ENCODE measurements at regions not wholly inside any gene's neighbourhood (a gene's known extent, or its start where the extent isn't known, plus 50 kb on each side); places are given as distances from the start of the nearest gene placed in this dataset.

DNA sequence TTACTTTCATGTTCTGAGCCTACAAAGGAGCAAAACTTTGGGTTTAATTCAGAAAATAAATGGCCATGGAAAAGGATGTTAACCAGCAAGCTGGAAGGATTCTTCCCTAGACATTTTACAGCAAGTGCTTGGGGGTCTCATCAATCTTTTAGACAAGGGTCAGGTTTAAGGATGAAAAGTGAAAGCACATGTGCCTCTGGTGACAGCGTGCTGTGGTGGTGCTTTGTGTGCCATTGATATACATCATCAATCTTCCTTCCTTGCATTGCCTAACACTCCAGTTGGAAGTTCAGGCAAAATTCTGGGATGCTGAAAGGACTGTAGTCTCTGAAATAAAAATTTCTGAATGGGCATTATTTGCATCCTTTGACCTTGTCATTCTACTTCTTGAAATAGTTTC is 171.2 kb downstream of the KCNE4 start:
- H3K27me3 ChIP-seq (replicated peaks; ENCODE audit: insufficient read depth): no peaks in the 10 kb centered on the region
- no peak overlapping the region for H3K27ac ChIP-seq
- DNase-seq (ENCODE audit: low spot score): no peak
- no peaks in the 10 kb centered on the region for H3K36me3 ChIP-seq
- no peak overlapping the region for H3K4me3 ChIP-seq
- H3K9me3 ChIP-seq: no peaks in the 10 kb centered on the region
- peaks cover 0 to 3% of the 10 kb centered on the region in 2 donors for H3K4me1 ChIP-seq (ENCODE audit: control insufficient read depth in 1 of 2, low read depth in 2 of 2)
- no peak for ATAC-seq (ENCODE audit: insufficient number of reproducible peaks, low FRiP score, low read depth)
- TF ChIP-seq, protein P1, sequence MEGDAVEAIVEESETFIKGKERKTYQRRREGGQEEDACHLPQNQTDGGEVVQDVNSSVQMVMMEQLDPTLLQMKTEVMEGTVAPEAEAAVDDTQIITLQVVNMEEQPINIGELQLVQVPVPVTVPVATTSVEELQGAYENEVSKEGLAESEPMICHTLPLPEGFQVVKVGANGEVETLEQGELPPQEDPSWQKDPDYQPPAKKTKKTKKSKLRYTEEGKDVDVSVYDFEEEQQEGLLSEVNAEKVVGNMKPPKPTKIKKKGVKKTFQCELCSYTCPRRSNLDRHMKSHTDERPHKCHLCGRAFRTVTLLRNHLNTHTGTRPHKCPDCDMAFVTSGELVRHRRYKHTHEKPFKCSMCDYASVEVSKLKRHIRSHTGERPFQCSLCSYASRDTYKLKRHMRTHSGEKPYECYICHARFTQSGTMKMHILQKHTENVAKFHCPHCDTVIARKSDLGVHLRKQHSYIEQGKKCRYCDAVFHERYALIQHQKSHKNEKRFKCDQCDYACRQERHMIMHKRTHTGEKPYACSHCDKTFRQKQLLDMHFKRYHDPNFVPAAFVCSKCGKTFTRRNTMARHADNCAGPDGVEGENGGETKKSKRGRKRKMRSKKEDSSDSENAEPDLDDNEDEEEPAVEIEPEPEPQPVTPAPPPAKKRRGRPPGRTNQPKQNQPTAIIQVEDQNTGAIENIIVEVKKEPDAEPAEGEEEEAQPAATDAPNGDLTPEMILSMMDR (IDR thresholded peaks at IDR 0.05): no peak

DNA sequence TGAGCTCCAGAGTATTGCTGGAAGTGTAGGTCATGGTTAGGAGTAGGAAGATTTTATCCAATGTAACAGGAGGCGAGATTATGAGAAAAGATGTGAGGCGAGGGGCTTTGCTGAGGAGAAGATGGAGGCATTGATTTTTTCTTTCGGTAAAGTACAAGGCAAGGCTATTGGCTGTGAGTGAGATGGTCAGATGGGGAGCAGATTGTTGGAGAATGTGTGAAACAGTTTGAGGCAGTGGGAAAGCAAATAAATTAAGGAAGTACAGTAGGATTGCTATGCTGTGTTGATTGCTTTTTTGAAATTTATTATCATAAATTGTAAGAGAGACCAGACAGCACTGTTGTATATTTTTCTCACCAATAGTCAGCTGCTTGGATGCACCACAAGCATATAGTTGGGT is 173.3 kb downstream of the KCNE4 start:
- no peaks in the 10 kb centered on the region for H3K9me3 ChIP-seq
- no peak for ATAC-seq (ENCODE audit: insufficient number of reproducible peaks, low FRiP score, low read depth)
- TF ChIP-seq, protein P1 (IDR thresholded peaks at IDR 0.05): no peak

DNA sequence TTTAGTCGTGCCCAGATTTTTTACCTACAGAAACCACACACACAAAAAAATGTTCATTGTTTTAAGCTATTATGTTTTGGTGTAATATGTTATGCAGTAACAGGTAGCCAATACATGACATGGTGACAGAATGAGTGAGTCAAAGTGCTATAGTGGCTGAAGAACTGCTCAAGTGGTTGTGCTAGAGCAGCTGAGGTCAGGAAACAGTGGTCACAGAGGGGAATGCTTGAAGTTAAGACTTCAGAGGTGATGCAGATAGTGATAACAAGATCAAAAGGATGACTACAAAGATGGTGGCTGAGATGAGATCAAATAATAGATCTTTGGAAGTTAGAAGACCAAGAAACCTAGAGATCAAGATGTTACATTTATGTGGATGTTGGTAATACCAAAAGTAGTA is 174.3 kb downstream of the KCNE4 start:
- Histone ChIP-seq H3K4me1 (ENCODE audit: control insufficient read depth in 1 of 2, low read depth in 2 of 2) (peaks cover 0 to 3% of the 10 kb centered on the region in 2 donors), H3K27ac (no peak overlapping the region), H3K9me3 (no peaks in the 10 kb centered on the region), H3K4me3 (no peak overlapping the region), H3K36me3 (no peaks in the 10 kb centered on the region), H3K27me3 (replicated peaks; ENCODE audit: insufficient read depth) (no peaks in the 10 kb centered on the region)
- DNase-seq (ENCODE audit: low spot score) (no peak), ATAC-seq (ENCODE audit: insufficient number of reproducible peaks, low FRiP score, low read depth) (no peak)
- TF ChIP-seq, protein P1 (IDR thresholded peaks at IDR 0.05): no peak

More for the DNA sequence above, 173.3 kb downstream of the KCNE4 start:
- DNase-seq (ENCODE audit: low spot score): no peak
- Histone ChIP-seq H3K4me1 (ENCODE audit: control insufficient read depth in 1 of 2, low read depth in 2 of 2) (peaks cover 0 to 3% of the 10 kb centered on the region in 2 donors), H3K27ac (no peak overlapping the region), H3K27me3 (replicated peaks; ENCODE audit: insufficient read depth) (no peaks in the 10 kb centered on the region), H3K4me3 (no peak overlapping the region), H3K36me3 (no peaks in the 10 kb centered on the region)

DNA sequence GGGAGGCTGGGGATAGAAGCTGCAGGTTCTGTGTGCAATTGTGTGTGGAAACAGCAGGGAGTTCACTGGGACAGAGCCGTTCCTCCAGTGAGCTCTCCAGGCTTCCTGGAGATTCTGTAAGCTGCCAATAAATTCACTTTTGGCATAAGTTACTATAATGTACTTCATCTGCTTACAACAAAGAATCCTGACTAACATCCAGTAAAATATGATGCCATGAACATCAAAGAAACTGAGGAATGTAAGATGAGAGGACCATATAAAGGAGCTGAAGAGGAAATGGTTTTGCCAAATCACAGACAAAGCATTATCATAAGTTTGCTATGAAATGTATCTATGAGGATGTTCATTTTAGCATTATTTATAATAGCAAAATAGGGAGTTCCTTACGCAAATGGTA is 175.3 kb downstream of the KCNE4 start:
- no peaks in the 10 kb centered on the region for H3K9me3 ChIP-seq

DNA sequence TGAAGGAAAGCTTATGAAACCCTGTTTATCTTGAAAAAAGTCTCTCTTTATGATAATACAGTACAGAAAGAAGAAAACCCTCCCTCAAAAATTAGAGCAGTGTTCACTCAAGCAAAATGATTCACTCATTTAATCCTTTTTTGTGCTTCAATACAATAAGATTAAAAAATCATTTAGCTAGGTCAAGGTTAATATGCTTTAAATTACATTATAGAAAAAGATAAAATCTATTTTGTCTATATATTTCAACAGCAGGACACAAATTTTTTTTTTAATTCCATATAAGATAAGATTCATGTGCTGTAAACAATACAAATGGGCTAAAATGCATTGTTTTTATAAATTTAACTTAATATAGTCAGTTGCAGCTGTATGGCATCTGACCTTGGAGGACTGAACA is 176.9 kb downstream of the KCNE4 start:
- no peaks in the 10 kb centered on the region for H3K4me1 ChIP-seq (ENCODE audit: control insufficient read depth in 1 of 2, low read depth in 2 of 2)
- TF ChIP-seq, protein P1 (IDR thresholded peaks at IDR 0.05): no peak
- no peak for ATAC-seq (ENCODE audit: insufficient number of reproducible peaks, low FRiP score, low read depth)
- H3K27ac ChIP-seq: no peak overlapping the region
- H3K36me3 ChIP-seq: no peaks in the 10 kb centered on the region
- DNase-seq (ENCODE audit: low spot score): no peak
- H3K4me3 ChIP-seq: no peak overlapping the region
- no peaks in the 10 kb centered on the region for H3K27me3 ChIP-seq (replicated peaks; ENCODE audit: insufficient read depth)
- H3K9me3 ChIP-seq: no peaks in the 10 kb centered on the region

More for the DNA sequence above, 175.3 kb downstream of the KCNE4 start:
- ATAC-seq (ENCODE audit: insufficient number of reproducible peaks, low FRiP score, low read depth) (no peak), DNase-seq (ENCODE audit: low spot score) (no peak)
- Histone ChIP-seq H3K4me3 (no peak overlapping the region), H3K27ac (no peak overlapping the region), H3K27me3 (replicated peaks; ENCODE audit: insufficient read depth) (no peaks in the 10 kb centered on the region), H3K36me3 (no peaks in the 10 kb centered on the region), H3K4me1 (ENCODE audit: control insufficient read depth in 1 of 2, low read depth in 2 of 2) (peaks cover 0 to 3% of the 10 kb centered on the region in 2 donors)
- TF ChIP-seq, protein P1 (IDR thresholded peaks at IDR 0.05): no peak

Measured in thoracic aorta (tissue), 2 donors.